ENCODE measurements at regions not wholly inside any gene's neighbourhood (a gene's known extent, or its start where the extent isn't known, plus 50 kb on each side); places are given as distances from the start of the nearest gene placed in this dataset.

- DNase-seq (ENCODE audit: low read depth in 3 of 3) = no peak
These were observed 559.7 kb downstream of the BCL11A start for GRCh38 chr2:59993726-59994125.

DNA sequence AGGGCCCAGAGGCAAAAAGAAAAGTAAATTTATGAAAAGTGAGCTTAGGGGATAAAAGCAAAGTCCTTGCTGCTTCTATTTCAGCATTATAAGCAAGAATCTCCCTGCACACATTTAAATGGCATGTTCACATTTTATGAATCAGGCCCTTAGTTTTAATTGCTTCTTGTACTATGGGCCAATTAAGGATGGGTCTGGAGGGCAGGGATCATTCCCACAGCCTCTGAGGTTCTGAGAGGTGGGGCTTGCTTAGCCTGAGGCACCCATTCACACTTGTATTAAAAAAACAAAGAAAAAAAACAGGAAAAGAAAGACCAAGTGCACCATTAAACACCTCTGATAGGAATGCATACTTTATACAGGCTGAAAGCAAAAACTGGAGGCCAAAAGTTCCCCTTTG, 565.1 kb downstream of the BCL11A start:
- no peak for DNase-seq (ENCODE audit: low read depth in 3 of 3)

DNA sequence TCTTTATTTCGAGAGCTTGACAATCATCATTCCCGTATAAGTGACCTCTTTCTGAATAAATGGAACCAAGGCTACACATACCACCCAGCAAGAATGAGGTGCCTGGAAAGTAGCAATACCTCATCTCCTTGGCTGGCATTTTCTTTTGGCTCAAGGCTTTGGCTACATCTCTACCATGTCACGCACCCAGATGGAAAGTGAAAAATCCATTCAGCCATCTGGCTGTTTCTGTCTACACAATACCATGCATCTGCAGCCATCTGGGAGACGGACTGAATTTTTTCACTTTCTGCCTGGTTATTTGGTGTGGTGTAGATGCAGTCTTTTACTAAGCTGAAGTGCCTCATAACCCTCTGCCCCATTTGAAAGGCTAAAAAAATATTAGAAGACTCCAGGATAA, 566.9 kb downstream of the BCL11A start:
- DNase-seq (ENCODE audit: low read depth in 3 of 3) = no peak

DNA sequence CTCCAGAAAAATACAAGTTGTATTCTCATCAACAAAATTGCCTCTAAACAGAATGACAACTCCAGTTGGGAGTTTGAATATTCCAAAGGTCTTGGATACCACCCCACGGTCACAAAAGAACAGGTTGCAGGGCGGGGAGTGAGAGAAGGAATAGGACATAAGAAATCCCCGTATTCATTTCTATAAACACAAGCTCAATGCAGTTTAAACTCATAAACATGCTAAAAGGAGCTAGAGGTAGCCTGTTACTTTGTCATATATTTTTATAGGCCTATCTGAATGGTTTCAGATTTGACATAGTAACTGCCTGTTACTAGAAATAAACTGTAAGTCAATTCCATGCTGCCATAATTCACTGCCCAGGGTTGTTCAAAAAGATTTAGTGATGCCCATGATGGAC, 567.5 kb downstream of the BCL11A start:
- no peak for DNase-seq (ENCODE audit: low read depth in 3 of 3)

- no peak for DNase-seq (ENCODE audit: low read depth in 3 of 3)
These were observed 579.2 kb downstream of the BCL11A start for GRCh38 chr2:59974051-59974766.

GRCh38 chr2:59969161-59969560, 584.3 kb downstream of the BCL11A start:
- DNase-seq (ENCODE audit: low read depth in 3 of 3) = no peak

DNA sequence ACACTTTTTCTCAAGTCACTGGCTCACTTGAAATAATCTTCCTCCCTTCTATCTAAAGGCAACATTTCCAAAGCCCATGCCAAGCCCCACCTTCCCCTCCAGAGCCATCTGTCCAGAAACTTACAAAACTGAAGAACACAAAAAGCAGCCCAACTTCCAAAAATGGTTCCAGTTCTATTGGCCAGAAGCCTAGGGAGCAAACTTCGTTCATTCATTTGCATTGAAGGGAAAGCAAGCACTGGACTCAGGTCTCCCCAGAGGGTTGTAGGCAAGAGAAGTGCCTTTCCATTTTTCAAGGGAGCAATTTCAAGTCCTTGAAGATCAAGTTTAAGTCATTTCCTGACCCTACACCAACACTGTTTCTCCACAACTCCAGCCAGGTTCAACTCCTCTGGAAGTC, 585.0 kb downstream of the BCL11A start:
- no peak for DNase-seq (ENCODE audit: low read depth in 3 of 3)

- DNase-seq (ENCODE audit: low read depth in 3 of 3) = no peak
These were observed 585.8 kb downstream of the BCL11A start for GRCh38 chr2:59967691-59968090.

- DNase-seq (ENCODE audit: low read depth in 3 of 3) = no peak
These were observed 590.3 kb downstream of the BCL11A start for GRCh38 chr2:59963157-59963556.

- no peak for DNase-seq (ENCODE audit: low read depth in 3 of 3)
These were observed 591.7 kb downstream of the BCL11A start for GRCh38 chr2:59961746-59962145.

DNA sequence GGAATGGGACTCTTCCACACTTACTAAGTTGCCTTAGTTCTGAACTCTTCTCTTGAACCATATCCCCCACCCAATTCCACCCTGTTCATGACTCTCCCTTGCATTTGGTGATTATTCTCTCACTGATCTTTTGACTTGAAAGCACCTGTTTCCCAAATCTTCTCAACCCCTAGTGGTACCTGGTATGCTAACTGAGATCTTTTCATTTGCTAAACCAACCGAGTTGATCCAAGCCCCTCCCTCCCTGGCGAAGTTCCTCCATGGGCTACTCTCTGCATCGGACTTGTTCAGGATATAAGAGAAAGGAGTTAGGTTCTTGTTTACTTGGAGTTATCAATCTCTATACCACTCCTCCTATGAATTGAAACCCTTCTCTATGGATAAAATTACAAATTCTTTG, 593.5 kb downstream of the BCL11A start:
- no peak for DNase-seq (ENCODE audit: low read depth in 3 of 3)

DNA sequence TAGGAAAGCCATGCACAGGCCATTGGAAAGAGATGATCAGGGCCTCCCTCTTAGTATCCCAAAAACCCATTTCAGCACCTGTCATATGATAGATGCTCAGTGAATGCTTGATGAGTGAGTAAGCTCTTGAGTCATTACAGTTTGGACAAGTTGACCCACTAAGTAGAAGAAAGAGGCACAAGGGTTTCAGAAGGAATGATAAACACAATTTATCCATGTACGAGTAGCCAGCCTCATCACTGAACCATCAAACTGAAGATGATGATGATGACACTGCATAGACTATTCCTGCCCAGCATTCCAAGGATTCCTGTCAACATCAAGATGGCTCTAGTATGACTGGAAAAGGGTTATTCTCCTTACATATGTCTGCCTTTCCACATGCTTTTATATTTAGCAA, 596.0 kb downstream of the BCL11A start:
- DNase-seq (ENCODE audit: low read depth in 3 of 3) = no peak

DNA sequence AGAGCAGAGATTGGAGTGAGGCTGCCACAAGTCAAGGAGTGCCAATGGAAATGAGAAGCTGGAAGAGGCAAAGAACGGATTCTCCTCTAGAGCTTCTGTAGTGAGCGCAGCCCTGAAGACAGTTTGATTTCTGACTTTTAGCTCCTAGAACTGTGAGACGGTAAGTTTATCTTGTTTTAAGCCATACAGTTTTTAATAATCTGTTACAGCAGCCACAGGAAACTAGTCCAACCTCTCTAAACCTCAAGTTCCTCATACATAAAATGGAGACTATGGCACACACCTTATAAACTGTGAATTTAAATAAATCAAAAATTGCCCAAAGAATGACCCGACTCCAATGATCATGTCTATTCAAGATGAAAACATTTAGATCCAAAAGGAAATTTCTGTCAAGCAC, 596.5 kb downstream of the BCL11A start:
- DNase-seq (ENCODE audit: low read depth in 3 of 3) = no peak

DNA sequence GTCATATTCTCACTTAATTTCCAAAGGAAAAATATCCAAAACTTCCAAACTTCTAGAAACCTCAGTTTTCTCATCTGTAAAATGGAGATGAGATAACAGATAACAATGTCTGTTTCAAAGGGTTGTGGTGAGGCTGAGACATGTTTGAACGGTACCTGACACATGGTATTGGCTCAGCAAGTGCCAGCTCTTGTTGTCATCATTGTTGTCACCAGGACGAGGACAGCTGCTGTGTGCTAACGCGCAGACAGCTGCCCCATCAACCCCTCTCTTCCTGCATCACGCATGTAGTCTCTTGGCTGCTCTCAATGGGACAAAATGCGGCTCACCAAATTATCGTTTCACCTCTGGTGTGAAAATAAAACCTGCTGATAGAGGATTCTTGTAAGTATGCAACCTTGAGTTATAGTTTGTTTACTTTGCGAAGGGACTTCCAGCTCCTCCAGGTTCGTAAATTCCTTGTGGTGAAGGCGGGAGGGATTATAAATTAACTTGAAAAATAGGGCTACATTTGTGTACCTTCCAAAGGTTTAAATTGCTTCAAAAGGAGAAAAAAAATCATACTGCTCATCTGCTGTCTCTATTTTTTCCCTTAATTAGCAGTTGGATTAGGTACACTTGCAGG, 605.4 kb downstream of the BCL11A start:
- no peak for DNase-seq (ENCODE audit: low read depth in 3 of 3)

DNA sequence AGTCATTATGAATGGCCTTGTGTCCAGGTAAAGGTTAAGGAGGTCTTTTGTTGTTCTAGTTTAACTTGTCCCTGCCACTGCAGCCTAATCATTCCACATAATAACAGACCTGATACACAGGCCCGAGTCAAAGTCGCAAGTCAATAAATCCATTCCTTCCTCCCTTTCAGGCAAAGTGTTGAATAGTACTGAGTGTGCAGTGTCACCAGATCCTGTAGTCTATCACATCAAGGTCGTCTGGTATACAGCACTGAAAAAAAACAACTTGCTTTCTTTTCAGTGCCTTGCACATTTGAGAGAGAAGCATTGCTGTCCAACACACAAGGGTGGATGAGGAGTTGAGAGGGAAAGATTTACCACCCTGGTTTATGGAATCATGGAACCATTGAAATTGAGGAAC, 606.2 kb downstream of the BCL11A start:
- DNase-seq (ENCODE audit: low read depth in 3 of 3) = no peak

DNA sequence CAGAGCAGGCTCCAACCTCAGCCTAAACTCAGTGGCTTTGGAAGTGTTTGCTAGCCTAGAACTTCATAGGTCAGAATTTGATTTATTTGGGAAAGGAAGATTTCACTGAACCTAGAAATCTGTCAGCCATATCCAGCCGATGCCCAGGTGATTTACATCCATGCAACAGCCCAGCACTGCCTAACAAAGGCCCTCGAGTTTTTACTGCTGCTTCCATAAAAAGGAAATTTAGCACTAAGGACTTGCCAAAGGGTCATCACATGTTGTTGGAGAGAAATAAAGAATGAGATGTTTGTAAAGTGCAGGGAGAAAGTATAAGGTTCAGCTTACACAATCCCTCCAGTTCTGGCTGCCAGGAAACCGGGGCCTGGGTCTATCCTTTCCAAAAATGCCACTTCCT, 614.2 kb downstream of the BCL11A start:
- no peak for DNase-seq (ENCODE audit: low read depth in 3 of 3)

DNA sequence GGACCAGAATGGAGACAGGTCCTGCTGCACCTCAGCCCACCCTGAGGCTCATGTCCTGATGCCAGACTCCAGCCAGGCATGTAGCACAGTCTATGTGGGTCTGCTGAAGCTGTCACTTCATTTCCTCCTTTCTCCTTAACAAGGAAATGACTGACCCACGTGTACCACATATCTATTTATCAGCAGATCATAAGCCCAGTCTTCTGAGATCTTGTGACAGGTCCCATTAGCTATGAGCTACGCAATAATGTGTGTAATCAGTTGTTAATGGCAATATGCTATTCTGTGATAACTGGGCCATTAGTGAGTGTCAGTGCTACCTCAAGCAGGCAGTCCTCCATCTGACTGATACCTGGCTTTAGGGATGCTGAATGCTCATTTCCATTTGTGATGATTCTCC, 615.3 kb downstream of the BCL11A start:
- DNase-seq (ENCODE audit: low read depth in 3 of 3) = no peak

DNA sequence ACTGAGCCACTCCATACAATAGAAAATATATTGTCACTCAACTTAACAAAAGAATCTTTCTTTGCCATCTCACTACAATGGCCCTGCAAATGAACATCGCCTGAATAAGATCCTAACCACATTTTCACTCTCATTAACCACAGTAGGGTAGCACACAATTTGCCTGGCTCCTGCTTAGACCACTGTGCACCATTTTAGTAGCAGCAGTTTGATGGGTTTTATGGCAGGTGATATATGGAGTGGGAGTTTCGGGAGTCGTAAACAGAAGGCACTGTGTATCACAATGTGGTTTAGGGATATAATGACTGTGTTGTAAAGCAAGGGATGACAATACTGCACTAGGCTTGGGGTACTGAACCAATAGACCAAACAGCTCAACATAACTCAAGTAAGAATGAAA, 617.4 kb downstream of the BCL11A start:
- no peak for DNase-seq (ENCODE audit: low read depth in 3 of 3)

DNA sequence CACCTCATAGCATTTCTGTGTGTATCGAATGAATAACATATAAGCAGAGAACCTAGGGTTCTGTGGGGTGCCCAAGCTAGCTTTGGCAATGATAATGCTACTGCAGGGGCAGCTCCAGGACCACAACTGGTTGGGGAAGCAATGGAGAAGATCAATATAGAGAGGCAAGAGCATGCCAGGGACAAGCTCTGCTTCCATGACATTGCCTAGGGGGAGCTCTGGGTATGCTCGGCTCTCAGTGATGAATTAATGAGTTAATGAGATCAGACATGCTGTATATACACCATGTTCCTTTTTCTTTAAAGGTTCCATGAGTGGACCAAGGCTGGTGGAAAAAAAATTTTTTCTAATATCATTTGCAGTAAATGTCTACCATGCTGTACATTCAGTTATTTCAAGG, 618.4 kb downstream of the BCL11A start:
- DNase-seq (ENCODE audit: low read depth in 3 of 3) = no peak

- DNase-seq (ENCODE audit: low read depth in 3 of 3) = no peak
These were observed 619.5 kb downstream of the BCL11A start for GRCh38 chr2:59933948-59934347.

- DNase-seq (ENCODE audit: low read depth in 3 of 3) = no peak
These were observed 621.1 kb downstream of the BCL11A start for GRCh38 chr2:59932341-59932740.

- DNase-seq (ENCODE audit: low read depth in 3 of 3) = no peak
These were observed 623.0 kb downstream of the BCL11A start for GRCh38 chr2:59930430-59930829.

GRCh38 chr2:59926731-59927130, 626.7 kb downstream of the BCL11A start:
- DNase-seq (ENCODE audit: low read depth in 3 of 3) = no peak

DNA sequence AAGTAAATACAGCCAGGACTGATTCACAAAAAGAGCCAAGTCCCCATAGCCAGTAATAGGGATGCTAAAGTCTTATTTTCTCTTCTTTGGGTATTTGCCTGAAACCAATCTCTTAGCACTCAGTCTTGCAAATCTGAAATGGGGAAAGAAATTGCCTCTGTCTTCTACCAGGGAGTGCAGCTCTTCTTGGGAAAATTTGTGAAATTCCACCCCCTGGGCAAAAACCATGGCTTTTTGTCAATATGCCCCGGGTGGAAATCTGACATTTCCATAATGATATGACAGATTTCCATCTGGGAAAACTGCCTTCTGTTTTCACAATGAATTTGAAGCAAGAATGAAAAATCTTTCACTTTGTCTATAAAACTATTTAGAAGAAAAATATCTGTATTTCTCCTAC, 628.1 kb downstream of the BCL11A start:
- DNase-seq (ENCODE audit: low read depth in 3 of 3) = no peak
